ENCODE measurements at regions not wholly inside any gene's neighbourhood (a gene's known extent, or its start where the extent isn't known, plus 50 kb on each side); places are given as distances from the start of the nearest gene placed in this dataset.

- no peak for ATAC-seq
- TF ChIP-seq PATZ1 (CRISPR knock-in tag; IDR thresholded peaks at IDR 0.05; ENCODE audit: borderline replicate concordance) (no peak), ISL1 (CRISPR knock-in tag; IDR thresholded peaks at IDR 0.05) (no peak), ZFP30 (CRISPR knock-in tag; IDR thresholded peaks at IDR 0.05) (no peak), ZNF70 (CRISPR knock-in tag; IDR thresholded peaks at IDR 0.05) (no peak), CSDC2 (CRISPR knock-in tag; IDR thresholded peaks at IDR 0.05) (no peak), PPARA (CRISPR knock-in tag; IDR thresholded peaks at IDR 0.05; ENCODE audit: borderline replicate concordance) (no peak), RARB (CRISPR knock-in tag; IDR thresholded peaks at IDR 0.05) (no peak), ZC3H10 (CRISPR knock-in tag; IDR thresholded peaks at IDR 0.05) (no peak), CSRNP3 (CRISPR knock-in tag; IDR thresholded peaks at IDR 0.05) (no peak), GLIS3 (CRISPR knock-in tag; IDR thresholded peaks at IDR 0.05) (no peak), ESRRG (CRISPR knock-in tag; IDR thresholded peaks at IDR 0.05) (no peak), ZNF8 (CRISPR knock-in tag; IDR thresholded peaks at IDR 0.05) (no peak), TOX (CRISPR knock-in tag; IDR thresholded peaks at IDR 0.05; ENCODE audit: borderline replicate concordance) (no peak), BACH2 (CRISPR knock-in tag; IDR thresholded peaks at IDR 0.05; ENCODE audit: borderline replicate concordance) (no peak)
- TF ChIP-seq, protein P1, sequence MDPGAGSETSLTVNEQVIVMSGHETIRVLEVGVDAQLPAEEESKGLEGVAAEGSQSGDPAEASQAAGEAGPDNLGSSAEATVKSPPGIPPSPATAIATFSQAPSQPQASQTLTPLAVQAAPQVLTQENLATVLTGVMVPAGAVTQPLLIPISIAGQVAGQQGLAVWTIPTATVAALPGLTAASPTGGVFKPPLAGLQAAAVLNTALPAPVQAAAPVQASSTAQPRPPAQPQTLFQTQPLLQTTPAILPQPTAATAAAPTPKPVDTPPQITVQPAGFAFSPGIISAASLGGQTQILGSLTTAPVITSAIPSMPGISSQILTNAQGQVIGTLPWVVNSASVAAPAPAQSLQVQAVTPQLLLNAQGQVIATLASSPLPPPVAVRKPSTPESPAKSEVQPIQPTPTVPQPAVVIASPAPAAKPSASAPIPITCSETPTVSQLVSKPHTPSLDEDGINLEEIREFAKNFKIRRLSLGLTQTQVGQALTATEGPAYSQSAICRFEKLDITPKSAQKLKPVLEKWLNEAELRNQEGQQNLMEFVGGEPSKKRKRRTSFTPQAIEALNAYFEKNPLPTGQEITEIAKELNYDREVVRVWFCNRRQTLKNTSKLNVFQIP (CRISPR knock-in tag; IDR thresholded peaks at IDR 0.05; ENCODE audit: borderline replicate concordance, low read depth): no peak
Measured at GRCh38 chr18:34943587-34943986, 97.6 kb upstream of the MAPRE2 start.

DNA sequence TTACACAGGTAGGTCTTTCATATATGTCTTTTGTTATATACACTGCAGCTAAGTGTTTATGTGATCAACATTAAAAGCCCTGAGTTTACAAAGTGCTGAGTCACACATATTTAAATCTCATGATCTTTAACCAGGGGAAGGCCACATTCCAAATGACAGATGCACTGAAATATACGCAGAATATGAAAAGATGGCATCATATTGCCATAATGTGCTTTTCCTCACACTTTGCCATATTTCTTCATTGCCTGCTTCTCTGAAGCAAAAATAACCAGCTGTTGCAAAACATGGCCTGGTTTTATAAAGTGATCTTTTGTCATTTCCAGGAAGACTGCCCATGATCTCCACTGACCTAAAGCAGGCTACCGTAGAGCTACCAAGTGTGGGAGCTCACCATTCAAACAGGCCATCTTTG lies 93.5 kb upstream of the MAPRE2 start:
- no peak for TF ChIP-seq ZFP30 (CRISPR knock-in tag; IDR thresholded peaks at IDR 0.05)
- peak; percentile 58; the same call in 1 of the 2 replicates for TF ChIP-seq BACH2 (CRISPR knock-in tag; IDR thresholded peaks at IDR 0.05; ENCODE audit: borderline replicate concordance)
- TF ChIP-seq TCF4 (CRISPR knock-in tag; IDR thresholded peaks at IDR 0.05; ENCODE audit: borderline replicate concordance): no peak
- no peak for TF ChIP-seq OSR1 (CRISPR knock-in tag; IDR thresholded peaks at IDR 0.05)
- TF ChIP-seq PATZ1 (CRISPR knock-in tag; IDR thresholded peaks at IDR 0.05; ENCODE audit: borderline replicate concordance): no peak
- TF ChIP-seq ARNTL (CRISPR knock-in tag; IDR thresholded peaks at IDR 0.05; ENCODE audit: borderline replicate concordance, low read depth): no peak
- ATAC-seq: peak; percentile 48; the same call in 1 of the 3 replicates

DNA sequence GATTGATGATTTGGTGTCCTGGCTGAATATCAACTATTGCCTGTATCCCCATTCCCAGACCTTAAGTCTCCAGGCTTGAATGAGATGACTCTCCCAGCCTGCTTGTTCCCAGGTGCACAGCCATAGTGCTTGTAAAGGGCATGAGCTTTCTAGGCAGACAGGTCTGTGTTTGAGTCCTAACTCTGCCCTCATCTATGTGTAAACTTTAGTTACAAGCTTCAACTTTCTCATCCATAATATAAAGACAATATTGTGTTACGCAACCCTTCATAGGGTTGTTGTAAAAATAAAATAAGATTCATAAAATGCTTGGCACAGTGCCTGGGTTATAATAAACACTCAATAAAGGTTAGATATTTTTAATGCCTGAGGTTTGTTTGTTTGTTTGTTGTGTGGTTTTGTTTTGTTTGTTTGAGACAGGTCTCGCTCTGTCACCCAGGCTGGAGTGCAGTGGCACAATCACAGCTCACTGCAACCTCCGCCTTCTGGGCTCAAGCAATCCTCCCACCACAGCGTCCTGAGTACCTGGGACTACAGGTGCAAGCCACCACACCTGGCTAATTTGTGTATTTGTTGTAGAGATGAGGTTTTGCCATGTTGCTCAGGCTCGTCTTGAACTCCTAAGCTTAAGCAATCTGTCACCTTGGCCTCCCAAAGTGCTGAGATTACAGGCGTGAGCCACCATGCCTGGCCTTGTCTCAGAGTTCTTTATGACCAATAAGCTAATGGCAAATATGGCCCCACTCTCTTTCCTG lies 89.4 kb upstream of the MAPRE2 start:
- TF ChIP-seq GLIS3 (CRISPR knock-in tag; IDR thresholded peaks at IDR 0.05) (no peak), SNAI2 (CRISPR knock-in tag; IDR thresholded peaks at IDR 0.05) (no peak), OSR1 (CRISPR knock-in tag; IDR thresholded peaks at IDR 0.05) (no peak), ZNF70 (CRISPR knock-in tag; IDR thresholded peaks at IDR 0.05) (no peak), ZC3H10 (CRISPR knock-in tag; IDR thresholded peaks at IDR 0.05) (no peak), ARNTL (CRISPR knock-in tag; IDR thresholded peaks at IDR 0.05; ENCODE audit: borderline replicate concordance, low read depth) (no peak), TOX (CRISPR knock-in tag; IDR thresholded peaks at IDR 0.05; ENCODE audit: borderline replicate concordance) (no peak), ESRRG (CRISPR knock-in tag; IDR thresholded peaks at IDR 0.05) (no peak), CSRNP3 (CRISPR knock-in tag; IDR thresholded peaks at IDR 0.05) (no peak)
- TF ChIP-seq, protein P2, sequence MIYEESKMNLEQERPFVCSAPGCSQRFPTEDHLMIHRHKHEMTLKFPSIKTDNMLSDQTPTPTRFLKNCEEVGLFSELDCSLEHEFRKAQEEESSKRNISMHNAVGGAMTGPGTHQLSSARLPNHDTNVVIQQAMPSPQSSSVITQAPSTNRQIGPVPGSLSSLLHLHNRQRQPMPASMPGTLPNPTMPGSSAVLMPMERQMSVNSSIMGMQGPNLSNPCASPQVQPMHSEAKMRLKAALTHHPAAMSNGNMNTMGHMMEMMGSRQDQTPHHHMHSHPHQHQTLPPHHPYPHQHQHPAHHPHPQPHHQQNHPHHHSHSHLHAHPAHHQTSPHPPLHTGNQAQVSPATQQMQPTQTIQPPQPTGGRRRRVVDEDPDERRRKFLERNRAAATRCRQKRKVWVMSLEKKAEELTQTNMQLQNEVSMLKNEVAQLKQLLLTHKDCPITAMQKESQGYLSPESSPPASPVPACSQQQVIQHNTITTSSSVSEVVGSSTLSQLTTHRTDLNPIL (CRISPR knock-in tag; IDR thresholded peaks at IDR 0.05; ENCODE audit: low read depth): no peak

More for the DNA sequence above, 89.4 kb upstream of the MAPRE2 start:
- no peak for ATAC-seq

Data from SK-N-SH treated with all-trans-retinoic acid at 6 μM for 48 hours (cell line).